22Rv1 (cell line): ENCODE measurements at regions not wholly inside any gene's neighbourhood (a gene's known extent, or its start where the extent isn't known, plus 50 kb on each side); places are given as distances from the start of the nearest gene placed in this dataset.
"Not testable (repeated sequence)": the region's sequence is repeated elsewhere in the genome, so short reads cannot be mapped to it uniquely, and the experiment has no call there.

Experiments
- H3K27ac ChIP-seq: fragments of 450-650 bp; 2 replicates; pipeline ENCODE4 v1.5.1; 2017
- ZFX ChIP-seq: fragments of 450-650 bp; IDR thresholded peaks from 2 replicates; pipeline ENCODE4 v1.6.1; 2017; ENCODE audit warnings: antibody characterized with exemption, borderline replicate concordance
- TF ChIP-seq, protein P1 (sequence below): fragments of 450-650 bp; IDR thresholded peaks from 2 replicates; pipeline ENCODE4 v1.5.1; 2017; ENCODE audit warnings: mild to moderate bottlenecking

DNA sequence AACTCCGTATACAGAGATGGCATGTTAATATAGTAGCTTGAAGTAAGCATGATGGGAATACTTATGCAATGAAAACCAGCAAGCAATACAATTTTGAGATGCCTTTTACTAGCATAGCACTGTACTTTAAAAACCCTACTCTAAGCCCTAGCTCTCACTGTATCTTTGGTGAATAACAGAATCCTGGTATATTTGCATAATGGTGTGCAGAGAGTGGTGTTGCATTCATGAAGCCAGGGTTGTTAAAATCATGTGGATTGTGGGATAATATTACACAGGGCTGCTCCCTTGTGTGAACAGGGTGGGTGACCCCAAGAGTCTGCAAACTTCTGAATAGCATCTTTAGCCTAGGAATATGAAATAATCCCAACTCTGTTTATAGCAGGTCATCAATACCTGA lies 105.2 kb upstream of the BMP2 start:
- TF ChIP-seq, protein P1, sequence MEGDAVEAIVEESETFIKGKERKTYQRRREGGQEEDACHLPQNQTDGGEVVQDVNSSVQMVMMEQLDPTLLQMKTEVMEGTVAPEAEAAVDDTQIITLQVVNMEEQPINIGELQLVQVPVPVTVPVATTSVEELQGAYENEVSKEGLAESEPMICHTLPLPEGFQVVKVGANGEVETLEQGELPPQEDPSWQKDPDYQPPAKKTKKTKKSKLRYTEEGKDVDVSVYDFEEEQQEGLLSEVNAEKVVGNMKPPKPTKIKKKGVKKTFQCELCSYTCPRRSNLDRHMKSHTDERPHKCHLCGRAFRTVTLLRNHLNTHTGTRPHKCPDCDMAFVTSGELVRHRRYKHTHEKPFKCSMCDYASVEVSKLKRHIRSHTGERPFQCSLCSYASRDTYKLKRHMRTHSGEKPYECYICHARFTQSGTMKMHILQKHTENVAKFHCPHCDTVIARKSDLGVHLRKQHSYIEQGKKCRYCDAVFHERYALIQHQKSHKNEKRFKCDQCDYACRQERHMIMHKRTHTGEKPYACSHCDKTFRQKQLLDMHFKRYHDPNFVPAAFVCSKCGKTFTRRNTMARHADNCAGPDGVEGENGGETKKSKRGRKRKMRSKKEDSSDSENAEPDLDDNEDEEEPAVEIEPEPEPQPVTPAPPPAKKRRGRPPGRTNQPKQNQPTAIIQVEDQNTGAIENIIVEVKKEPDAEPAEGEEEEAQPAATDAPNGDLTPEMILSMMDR: no peak
- no peak for TF ChIP-seq ZFX
- no peak overlapping the region for H3K27ac ChIP-seq

DNA sequence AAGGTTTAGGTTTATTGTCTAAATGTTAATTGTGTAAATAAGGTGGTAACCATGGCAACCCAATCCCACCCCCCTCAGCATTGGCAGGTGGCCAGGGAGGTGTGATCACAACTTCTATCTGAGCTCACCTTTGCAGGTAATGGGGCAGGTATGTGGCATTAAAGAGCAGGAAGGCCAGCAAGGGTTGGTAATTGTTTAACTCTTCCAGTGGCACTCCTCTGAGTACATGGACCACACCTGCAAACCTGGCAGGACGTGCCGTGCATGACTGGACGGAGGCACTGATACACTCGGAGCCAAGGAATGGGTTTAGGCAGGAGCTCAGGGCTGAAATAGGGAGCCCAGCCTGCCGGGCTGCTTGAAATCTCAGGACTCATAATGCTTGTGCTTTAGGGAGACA lies 107.0 kb upstream of the BMP2 start:
- H3K27ac ChIP-seq: no peak overlapping the region
- no peak for TF ChIP-seq ZFX

GRCh38 chr20:6658909-6659308 lies 108.6 kb upstream of the BMP2 start:
- not testable (repeated sequence) for H3K27ac ChIP-seq

- TF ChIP-seq, protein P1: no peak
- TF ChIP-seq ZFX: no peak
Measured at GRCh38 chr20:6657904-6658303, 109.6 kb upstream of the BMP2 start.

GRCh38 chr20:6657111-6657510 lies 110.4 kb upstream of the BMP2 start:
- H3K27ac ChIP-seq: no peak overlapping the region
- TF ChIP-seq, protein P1: no peak
- no peak for TF ChIP-seq ZFX

More at GRCh38 chr20:6657904-6658303, 109.6 kb upstream of the BMP2 start:
- H3K27ac ChIP-seq: no peak overlapping the region

- TF ChIP-seq, protein P1: no peak
- no peak for TF ChIP-seq ZFX
- H3K27ac ChIP-seq: peak overlapping the region; percentile 61
Measured at GRCh38 chr20:6654513-6655252, 112.8 kb upstream of the BMP2 start.

DNA sequence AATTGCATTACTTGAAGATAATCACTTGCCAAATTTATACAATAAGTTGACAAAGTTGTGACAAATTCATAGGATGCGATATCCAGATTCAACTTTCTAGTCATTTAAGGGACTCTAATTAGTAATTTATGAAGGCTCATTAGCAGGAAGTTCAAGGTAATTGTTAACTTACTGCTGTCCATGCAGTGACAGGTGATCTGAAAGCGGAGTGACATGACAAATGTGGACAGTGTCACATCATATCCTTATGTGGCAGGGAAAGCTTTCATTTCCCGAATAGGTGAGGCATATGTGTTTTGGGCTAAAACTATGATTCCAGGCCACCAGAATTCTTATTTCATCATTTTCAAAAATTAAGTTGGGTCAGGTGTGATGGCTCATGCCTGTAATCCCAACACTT lies 115.9 kb upstream of the BMP2 start:
- TF ChIP-seq, protein P1: no peak
- no peak for TF ChIP-seq ZFX
- no peak overlapping the region for H3K27ac ChIP-seq

GRCh38 chr20:6651016-6651415 lies 116.5 kb upstream of the BMP2 start:
- H3K27ac ChIP-seq: no peak overlapping the region
- TF ChIP-seq, protein P1: no peak
